T-cell (primary cell): ENCODE measurements at regions not wholly inside any gene's neighbourhood (a gene's known extent, or its start where the extent isn't known, plus 50 kb on each side); places are given as distances from the start of the nearest gene placed in this dataset.

Experiments used
- ATAC-seq, 4 experiments: fragments of 200-7000 bp in 3 of 4; fragments of 150-1000 bp in 1 of 4; cut with Tn5 transposase; replicated peaks in 1 of 4; 1 replicate in 3 of 4; 2 replicates in 1 of 4; pipeline ENCODE4 v1.10.0; 2021; ENCODE audit warnings: moderate library complexity in 3 of 4, mild to moderate bottlenecking in 2 of 4, moderate number of reproducible peaks in 1 of 4
- CTCF ChIA-PET, 2 donors: fragments of 300-600 bp; sonication (Branson Sonifier 250); formaldehyde crosslinking; loops; one replicate each; lab custom pipeline; 2022; ENCODE audit warnings: antibody characterized with exemption in 2 of 2; lab: Charles Lee
- POLR2A ChIA-PET, 2 donors: fragments of 300-600 bp; sonication (Branson Sonifier 250); formaldehyde crosslinking; loops; one replicate each; lab custom pipeline; 2022; ENCODE audit warnings: antibody characterized with exemption in 2 of 2; lab: Charles Lee
- DNase-seq, 35 experiments: peaks; one replicate each; pipeline versions ENCODE4 v3.0.0 to v3.0.0-alpha.2; 2013 to 2023
- H3K27ac ChIP-seq: one replicate; pipeline ENCODE4 v1.5.1; 2013; ENCODE audit warnings: low read length
- H3K27me3 ChIP-seq, 2 experiments: replicated peaks in 1 of 2; 1 replicate in 1 of 2; 2 replicates in 1 of 2; pipeline versions ENCODE4 v1.6.1 to v1.7.0; 2013; ENCODE audit warnings: low read length in 1 of 2, mixed read lengths in 1 of 2; ENCODE audit not compliant: control insufficient read depth in 2 of 2, insufficient read depth in 2 of 2; ENCODE audit errors: extremely low read depth in 1 of 2
- H3K36me3 ChIP-seq, 2 donors: 1 replicate in 1 of 2; 2 replicates in 1 of 2; pipeline versions ENCODE4 v1.6.1 to v1.7.0; 2013; ENCODE audit warnings: low read length in 1 of 2; ENCODE audit not compliant: control insufficient read depth in 2 of 2, insufficient read depth in 1 of 2; ENCODE audit errors: extremely low read depth in 1 of 2
- H3K4me1 ChIP-seq, 2 experiments: 1 replicate in 1 of 2; 2 replicates in 1 of 2; pipeline versions ENCODE4 v1.6.1 to v1.7.0; 2013; ENCODE audit warnings: low read length in 2 of 2, mixed read lengths in 1 of 2; ENCODE audit not compliant: insufficient read depth in 2 of 2, control insufficient read depth in 1 of 2; ENCODE audit errors: extremely low read depth in 1 of 2
- H3K4me3 ChIP-seq, 2 donors: 1 replicate in 1 of 2; 2 replicates in 1 of 2; pipeline versions ENCODE4 v1.5.1 to v1.7.0; 2013; ENCODE audit warnings: mild to moderate bottlenecking in 2 of 2, low read length in 1 of 2, moderate library complexity in 1 of 2; ENCODE audit not compliant: control insufficient read depth in 1 of 2; ENCODE audit errors: extremely low read depth in 1 of 2
- H3K9me3 ChIP-seq: 2 replicates; pipeline ENCODE4 v1.7.0; 2013
- H3K27ac Mint-ChIP-seq, 2 donors: one replicate each; pipeline ENCODE4 v1.8.0; 2020 to 2021; ENCODE audit warnings: mild to moderate bottlenecking in 2 of 2, mixed read lengths in 2 of 2
- H3K27me3 Mint-ChIP-seq, 2 donors: one replicate each; pipeline ENCODE4 v1.8.0; 2021 to 2022; ENCODE audit warnings: mixed read lengths in 2 of 2
- H3K36me3 Mint-ChIP-seq: one replicate; pipeline ENCODE4 v1.8.0; 2021; ENCODE audit warnings: mixed read lengths
- H3K4me1 Mint-ChIP-seq, 3 donors: one replicate each; pipeline ENCODE4 v1.8.0; 2020 to 2022; ENCODE audit warnings: mixed read lengths in 3 of 3, mild to moderate bottlenecking in 1 of 3
- H3K4me3 Mint-ChIP-seq, 3 donors: one replicate each; pipeline ENCODE4 v1.8.0; 2020 to 2022; ENCODE audit warnings: mild to moderate bottlenecking in 3 of 3, mixed read lengths in 3 of 3, moderate library complexity in 3 of 3
- H3K9me3 Mint-ChIP-seq, 3 donors: one replicate each; pipeline ENCODE4 v1.8.0; 2020 to 2022; ENCODE audit warnings: mixed read lengths in 3 of 3
- WGBS: methylation state at CpG from one replicate; pipeline ENCODE4 v1.1.5; 2013; ENCODE audit warnings: missing lambda C conversion rate; ENCODE audit not compliant: insufficient coverage; 5-methylcytosine and 5-hydroxymethylcytosine counted together

- Histone ChIP-seq H3K4me3 (no peak overlapping the region), H3K27ac (no peak overlapping the region), H3K36me3 (no peaks in the 10 kb centered on the region), H3K27me3 (no peaks in the 10 kb centered on the region), H3K9me3 (no peaks in the 10 kb centered on the region), H3K4me1 (no peaks in the 10 kb centered on the region)
- CTCF ChIA-PET = no interaction called here
- H3K9me3 Mint-ChIP-seq = no peaks in the 10 kb centered on the region
- ATAC-seq (no peak), DNase-seq (no peak)
- no peak overlapping the region for H3K27ac Mint-ChIP-seq
- no CpG with 5 or more reads among the region's 8 CpGs for WGBS
- H3K27me3 Mint-ChIP-seq = peaks cover 0 to 11% of the 10 kb centered on the region in 2 donors
- no peaks in the 10 kb centered on the region for H3K36me3 Mint-ChIP-seq
- POLR2A ChIA-PET = no interaction called here
- no peaks in the 10 kb centered on the region for H3K4me1 Mint-ChIP-seq
- H3K4me3 Mint-ChIP-seq = no peak overlapping the region
Observed at GRCh38 chr1:208909011-208909984, 665.1 kb upstream of the PLXNA2 start.

GRCh38 chr1:208910161-208910560, 666.0 kb upstream of the PLXNA2 start:
- Histone ChIP-seq H3K4me1 (no peaks in the 10 kb centered on the region), H3K27ac (no peak overlapping the region), H3K4me3 (no peak overlapping the region), H3K27me3 (no peaks in the 10 kb centered on the region), H3K36me3 (no peaks in the 10 kb centered on the region), H3K9me3 (no peaks in the 10 kb centered on the region)
- CTCF ChIA-PET = no interaction called here
- no peak overlapping the region for H3K27ac Mint-ChIP-seq
- peaks cover 0 to 11% of the 10 kb centered on the region in 2 donors for H3K27me3 Mint-ChIP-seq
- DNase-seq = no peak
- peak in 1 of 4 experiments; percentile 31 for ATAC-seq
- no peaks in the 10 kb centered on the region for H3K36me3 Mint-ChIP-seq
- H3K4me1 Mint-ChIP-seq = no peaks in the 10 kb centered on the region
- POLR2A ChIA-PET = no interaction called here
- no peak overlapping the region for H3K4me3 Mint-ChIP-seq
- H3K9me3 Mint-ChIP-seq = no peaks in the 10 kb centered on the region

- no peaks in the 10 kb centered on the region for H3K4me1 ChIP-seq
- no peaks in the 10 kb centered on the region for H3K9me3 ChIP-seq
- H3K36me3 ChIP-seq = no peaks in the 10 kb centered on the region
- H3K27ac ChIP-seq = no peak overlapping the region
- Mint-ChIP-seq H3K4me1 (no peaks in the 10 kb centered on the region), H3K4me3 (no peak overlapping the region), H3K36me3 (no peaks in the 10 kb centered on the region), H3K27me3 (no peaks in the 10 kb centered on the region), H3K9me3 (peaks cover 0 to 6% (median 0%) of the 10 kb centered on the region in 3 donors), H3K27ac (no peak overlapping the region)
- ATAC-seq = no peak
- no peaks in the 10 kb centered on the region for H3K27me3 ChIP-seq
- no peak for DNase-seq
- ChIA-PET CTCF (no interaction called here), POLR2A (no interaction called here)
- H3K4me3 ChIP-seq = no peak overlapping the region
- 48% methylated on average over 4 of the region's 5 CpGs for WGBS
Observed at GRCh38 chr1:208917281-208917680, 666.2 kb upstream of the CAMK1G start.

GRCh38 chr1:208917723-208918122, 665.8 kb upstream of the CAMK1G start:
- POLR2A ChIA-PET = no interaction called here
- H3K27ac Mint-ChIP-seq = no peak overlapping the region
- no peak overlapping the region for H3K4me3 ChIP-seq
- H3K27me3 Mint-ChIP-seq = no peaks in the 10 kb centered on the region
- no peaks in the 10 kb centered on the region for H3K9me3 ChIP-seq
- no peaks in the 10 kb centered on the region for H3K27me3 ChIP-seq
- no peaks in the 10 kb centered on the region for H3K36me3 ChIP-seq
- CTCF ChIA-PET = no interaction called here
- H3K4me1 Mint-ChIP-seq = no peaks in the 10 kb centered on the region
- H3K36me3 Mint-ChIP-seq = no peaks in the 10 kb centered on the region
- H3K27ac ChIP-seq = no peak overlapping the region
- H3K9me3 Mint-ChIP-seq = peaks cover 0 to 6% (median 0%) of the 10 kb centered on the region in 3 donors
- no peaks in the 10 kb centered on the region for H3K4me1 ChIP-seq
- WGBS = no CpG with 5 or more reads among the region's 3 CpGs
- ATAC-seq (no peak), DNase-seq (no peak)
- H3K4me3 Mint-ChIP-seq = no peak overlapping the region

- no peaks in the 10 kb centered on the region for H3K4me1 ChIP-seq
- Mint-ChIP-seq H3K4me3 (no peak overlapping the region), H3K9me3 (peaks cover 0 to 6% (median 0%) of the 10 kb centered on the region in 3 donors), H3K27me3 (no peaks in the 10 kb centered on the region), H3K27ac (no peak overlapping the region), H3K36me3 (no peaks in the 10 kb centered on the region), H3K4me1 (no peaks in the 10 kb centered on the region)
- H3K36me3 ChIP-seq = no peaks in the 10 kb centered on the region
- ATAC-seq = no peak
- H3K27ac ChIP-seq = no peak overlapping the region
- ChIA-PET POLR2A (no interaction called here), CTCF (no interaction called here)
- no peaks in the 10 kb centered on the region for H3K27me3 ChIP-seq
- no peak overlapping the region for H3K4me3 ChIP-seq
- DNase-seq = no peak
- H3K9me3 ChIP-seq = no peaks in the 10 kb centered on the region
Observed at GRCh38 chr1:208918160-208918559, 665.4 kb upstream of the CAMK1G start.

- POLR2A ChIA-PET = no interaction called here
- Mint-ChIP-seq H3K4me3 (no peak overlapping the region), H3K4me1 (no peaks in the 10 kb centered on the region), H3K27ac (no peak overlapping the region), H3K36me3 (no peaks in the 10 kb centered on the region), H3K27me3 (no peaks in the 10 kb centered on the region), H3K9me3 (peaks cover 0 to 6% (median 0%) of the 10 kb centered on the region in 3 donors)
- Histone ChIP-seq H3K4me3 (no peak overlapping the region), H3K4me1 (no peaks in the 10 kb centered on the region), H3K27me3 (no peaks in the 10 kb centered on the region), H3K9me3 (no peaks in the 10 kb centered on the region), H3K36me3 (no peaks in the 10 kb centered on the region), H3K27ac (no peak overlapping the region)
- no peak for DNase-seq
- CTCF ChIA-PET = no interaction called here
- WGBS = 100% methylated on average over 1 of the region's 2 CpGs
- ATAC-seq = no peak
Observed at GRCh38 chr1:208919371-208919770, 664.1 kb upstream of the CAMK1G start.
